B cell (primary cell): ENCODE measurements at regions not wholly inside any gene's neighbourhood (a gene's known extent, or its start where the extent isn't known, plus 50 kb on each side); places are given as distances from the start of the nearest gene placed in this dataset.

ENCODE experiments used
- CTCF ChIP-seq: fragments of 200-600 bp; IDR thresholded peaks from one replicate; pipeline ENCODE4 v1.8.0; 2022; ENCODE audit warnings: antibody characterized with exemption, mild to moderate bottlenecking
- EZH2 ChIP-seq: IDR thresholded peaks from 2 replicates; pipeline ENCODE4 v1.6.1; 2012; ENCODE audit warnings: borderline replicate concordance, low read depth, mild to moderate bottlenecking, moderate library complexity, low read length; ENCODE audit not compliant: insufficient read depth, poor library complexity, severe bottlenecking

- no peak for TF ChIP-seq EZH2
- no peak for TF ChIP-seq CTCF
Observed at GRCh38 chr3:118534519-118534918, 500.1 kb downstream of the IGSF11 start.
